ENCODE measurements at regions not wholly inside any gene's neighbourhood (a gene's known extent, or its start where the extent isn't known, plus 50 kb on each side); places are given as distances from the start of the nearest gene placed in this dataset.

DNA sequence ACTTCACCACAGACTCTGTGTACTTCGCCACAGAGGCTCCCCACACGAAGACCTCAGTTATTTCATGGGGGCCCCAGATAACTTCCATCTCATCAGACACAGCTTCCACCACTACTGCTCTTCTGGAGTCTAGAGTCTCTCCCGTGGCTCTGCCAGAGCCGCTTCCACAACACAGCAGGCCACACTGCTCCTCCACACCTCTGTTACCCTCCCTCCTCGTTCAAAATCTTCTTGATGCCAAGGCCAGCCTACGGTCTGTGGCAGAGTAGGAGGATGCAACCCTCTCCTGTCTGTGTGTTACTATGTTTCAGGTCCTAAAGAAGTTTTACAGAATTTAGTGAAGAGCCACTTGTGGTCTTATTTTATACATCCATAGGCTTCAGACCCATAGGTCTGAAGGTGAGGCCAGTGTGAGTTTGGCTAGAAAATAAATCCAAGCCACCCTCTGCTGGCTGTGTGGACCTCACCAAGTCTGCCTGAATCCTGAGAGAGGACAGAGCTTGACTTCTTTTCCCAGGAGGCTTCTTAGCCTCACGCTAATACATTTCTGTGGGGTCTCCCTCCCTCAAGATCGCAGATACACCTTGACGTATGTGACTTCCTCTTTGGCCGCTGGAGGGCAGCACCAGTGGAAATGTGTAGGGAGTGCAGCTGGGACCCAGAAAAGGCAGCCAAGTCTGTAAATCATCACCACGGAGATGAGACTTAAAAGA is 197.7 kb downstream of the FAXC start:
- Histone ChIP-seq H3K27ac (ENCODE audit: low read depth, low read length) (no peak overlapping the region), H3K9me3 (ENCODE audit: control insufficient read depth in 1 of 2, low read length in 2 of 2) (no peaks in the 10 kb centered on the region), H3K27me3 (ENCODE audit: insufficient read depth, low read length) (no peaks in the 10 kb centered on the region), H3K36me3 (ENCODE audit: insufficient read depth, low read length) (no peaks in the 10 kb centered on the region), H3K4me3 (ENCODE audit: low read length in 2 of 2) (no peak overlapping the region), H3K4me1 (ENCODE audit: insufficient read depth, low read length) (no peaks in the 10 kb centered on the region)
- DNase-seq: peak in 1 of 5 donors; percentile 38
- no peak overlapping the region for H3K4me3 Mint-ChIP-seq
- H3K27me3 Mint-ChIP-seq: no peaks in the 10 kb centered on the region
- ChIA-PET POLR2A (ENCODE audit: partially characterized antibody) (no interaction called here), CTCF (ENCODE audit: partially characterized antibody) (no interaction called here)
- no peaks in the 10 kb centered on the region for H3K9me3 Mint-ChIP-seq
- H3K36me3 Mint-ChIP-seq: no peaks in the 10 kb centered on the region
- H3K27ac Mint-ChIP-seq: no peak overlapping the region
- intact Hi-C loops (cut with micrococcal nuclease): no loop called here
- H3K4me1 Mint-ChIP-seq: no peaks in the 10 kb centered on the region

DNA sequence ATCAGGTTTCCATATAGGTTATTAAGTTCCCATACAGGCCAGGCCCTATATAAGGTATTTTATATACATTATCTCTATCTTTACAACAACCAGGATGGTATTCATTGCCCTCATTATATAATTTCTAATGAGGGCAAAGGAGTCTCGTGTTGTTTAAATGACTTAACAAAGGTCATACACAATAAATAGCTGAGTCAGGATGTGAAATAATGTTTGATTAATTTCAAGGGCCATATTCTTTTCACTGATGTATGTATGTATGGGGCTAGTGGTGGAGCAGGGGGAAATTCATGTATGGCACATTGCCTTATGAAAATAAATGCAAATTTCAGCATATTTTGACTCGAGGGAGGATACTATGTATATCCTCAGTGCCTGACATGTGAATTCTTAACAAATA is 200.7 kb downstream of the FAXC start:
- H3K4me3 ChIP-seq (ENCODE audit: low read length in 2 of 2): no peak overlapping the region
- Mint-ChIP-seq H3K27me3 (peaks cover 3 to 7% of the 10 kb centered on the region in 2 donors), H3K4me1 (no peaks in the 10 kb centered on the region), H3K9me3 (peaks cover 0 to 2% (median 0%) of the 10 kb centered on the region in 8 donors), H3K27ac (no peak overlapping the region), H3K36me3 (no peaks in the 10 kb centered on the region), H3K4me3 (no peak overlapping the region)
- no peaks in the 10 kb centered on the region for H3K4me1 ChIP-seq (ENCODE audit: insufficient read depth, low read length)
- ChIA-PET POLR2A (ENCODE audit: partially characterized antibody) (no interaction called here), CTCF (ENCODE audit: partially characterized antibody) (no interaction called here)
- H3K9me3 ChIP-seq (ENCODE audit: control insufficient read depth in 1 of 2, low read length in 2 of 2): no peaks in the 10 kb centered on the region
- H3K27me3 ChIP-seq (ENCODE audit: insufficient read depth, low read length): no peaks in the 10 kb centered on the region
- H3K27ac ChIP-seq (ENCODE audit: low read depth, low read length): no peak overlapping the region
- intact Hi-C loops (cut with micrococcal nuclease): no loop called here
- no peak for DNase-seq
- no peaks in the 10 kb centered on the region for H3K36me3 ChIP-seq (ENCODE audit: insufficient read depth, low read length)

DNA sequence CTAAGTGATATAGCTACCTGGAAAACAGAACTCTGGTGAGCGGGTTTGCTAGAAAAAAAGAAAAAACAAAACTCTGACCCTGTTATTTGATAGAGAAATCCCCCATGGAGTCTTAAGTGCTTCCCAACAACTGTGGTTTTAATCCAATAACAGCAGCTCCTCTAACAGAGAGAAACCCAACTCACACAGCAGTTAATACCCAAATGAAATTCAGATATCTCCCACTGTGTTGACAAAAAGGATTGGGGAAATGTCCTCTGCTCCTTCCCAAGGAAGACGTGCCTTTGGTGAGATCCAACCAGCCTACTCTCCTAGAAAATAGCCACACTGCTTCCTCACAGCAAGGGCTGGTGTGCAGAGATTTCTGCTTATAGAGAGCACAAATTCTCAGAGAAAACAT is 200.4 kb upstream of the FBXL4 start:
- CTCF ChIA-PET (ENCODE audit: partially characterized antibody): interaction anchor here (0.9 kb wide), 1 partner anchor 29 kb away, joined by 3 read pairs; no protein-coding TSS in a partner anchor
- H3K4me1 ChIP-seq (ENCODE audit: insufficient read depth, low read length): no peaks in the 10 kb centered on the region
- Mint-ChIP-seq H3K36me3 (no peaks in the 10 kb centered on the region), H3K4me1 (no peaks in the 10 kb centered on the region), H3K4me3 (no peak overlapping the region), H3K9me3 (peaks cover 0 to 2% (median 0%) of the 10 kb centered on the region in 8 donors), H3K27ac (no peak overlapping the region), H3K27me3 (peaks cover 4 to 7% of the 10 kb centered on the region in 2 donors)
- no peak overlapping the region for H3K4me3 ChIP-seq (ENCODE audit: low read length in 2 of 2)
- POLR2A ChIA-PET (ENCODE audit: partially characterized antibody): no interaction called here
- intact Hi-C loops (cut with micrococcal nuclease): no loop called here
- H3K27me3 ChIP-seq (ENCODE audit: insufficient read depth, low read length): no peaks in the 10 kb centered on the region
- H3K36me3 ChIP-seq (ENCODE audit: insufficient read depth, low read length): no peaks in the 10 kb centered on the region
- H3K9me3 ChIP-seq (ENCODE audit: control insufficient read depth in 1 of 2, low read length in 2 of 2): no peaks in the 10 kb centered on the region
- no peak for DNase-seq
- no peak overlapping the region for H3K27ac ChIP-seq (ENCODE audit: low read depth, low read length)

DNA sequence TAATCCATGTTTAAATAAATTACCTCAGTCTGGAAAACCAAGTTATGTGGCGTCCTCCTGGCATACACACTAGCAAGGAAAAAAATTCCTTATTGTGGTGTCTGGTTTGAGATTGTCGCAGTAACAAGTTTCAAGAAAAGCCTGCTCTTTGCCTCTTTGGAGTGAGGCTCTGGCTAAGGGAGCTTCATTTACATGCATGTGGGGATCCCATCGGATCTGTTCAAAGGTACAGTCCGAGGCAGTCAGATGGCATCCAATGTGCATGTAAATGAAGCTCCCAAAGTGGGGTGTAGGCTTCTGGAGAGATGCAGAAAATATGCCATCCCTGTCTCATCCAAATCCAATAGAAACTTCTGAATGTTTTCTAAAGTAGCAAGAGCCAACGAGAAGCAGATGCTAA is 199.5 kb upstream of the FBXL4 start:
- Mint-ChIP-seq H3K36me3 (no peaks in the 10 kb centered on the region), H3K4me1 (no peaks in the 10 kb centered on the region), H3K9me3 (peaks cover 0 to 2% (median 0%) of the 10 kb centered on the region in 8 donors), H3K4me3 (no peak overlapping the region), H3K27ac (no peak overlapping the region), H3K27me3 (peaks cover 4 to 7% of the 10 kb centered on the region in 2 donors)
- no peak overlapping the region for H3K27ac ChIP-seq (ENCODE audit: low read depth, low read length)
- H3K9me3 ChIP-seq (ENCODE audit: control insufficient read depth in 1 of 2, low read length in 2 of 2): no peaks in the 10 kb centered on the region
- H3K4me1 ChIP-seq (ENCODE audit: insufficient read depth, low read length): no peaks in the 10 kb centered on the region
- intact Hi-C loops (cut with micrococcal nuclease): no loop called here
- DNase-seq: no peak
- H3K36me3 ChIP-seq (ENCODE audit: insufficient read depth, low read length): no peaks in the 10 kb centered on the region
- CTCF ChIA-PET (ENCODE audit: partially characterized antibody): interaction anchor here (0.9 kb wide), 1 partner anchor 28 kb away, joined by 3 read pairs; no protein-coding TSS in a partner anchor
- H3K27me3 ChIP-seq (ENCODE audit: insufficient read depth, low read length): no peaks in the 10 kb centered on the region
- POLR2A ChIA-PET (ENCODE audit: partially characterized antibody): no interaction called here
- no peak overlapping the region for H3K4me3 ChIP-seq (ENCODE audit: low read length in 2 of 2)

DNA sequence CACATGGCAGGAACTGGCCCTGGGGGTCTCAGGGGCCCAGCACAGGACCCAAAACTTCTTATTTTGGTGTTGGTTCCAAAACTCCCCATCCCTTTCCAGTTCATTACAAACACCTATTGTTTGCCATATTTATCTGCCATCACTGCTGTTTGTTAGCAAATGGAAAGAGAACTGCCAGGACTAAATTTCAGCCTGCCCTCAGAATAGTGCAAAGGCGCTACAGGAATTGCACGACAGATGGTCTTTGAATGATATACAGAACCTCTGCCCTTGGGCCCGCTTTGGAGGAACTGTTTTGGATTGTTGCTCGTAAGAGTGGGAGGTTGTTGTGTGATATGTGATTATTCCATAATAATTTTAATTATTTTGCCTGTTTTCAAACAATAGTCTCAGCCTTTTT is 199.0 kb upstream of the FBXL4 start:
- Mint-ChIP-seq H3K9me3 (peaks cover 0 to 2% (median 0%) of the 10 kb centered on the region in 8 donors), H3K4me1 (no peaks in the 10 kb centered on the region), H3K27me3 (peaks cover 4 to 7% of the 10 kb centered on the region in 2 donors), H3K36me3 (no peaks in the 10 kb centered on the region), H3K4me3 (no peak overlapping the region), H3K27ac (no peak overlapping the region)
- intact Hi-C loops (cut with micrococcal nuclease): no loop called here
- no peaks in the 10 kb centered on the region for H3K9me3 ChIP-seq (ENCODE audit: control insufficient read depth in 1 of 2, low read length in 2 of 2)
- no peak overlapping the region for H3K27ac ChIP-seq (ENCODE audit: low read depth, low read length)
- no peak for DNase-seq
- H3K4me3 ChIP-seq (ENCODE audit: low read length in 2 of 2): no peak overlapping the region
- ChIA-PET CTCF (ENCODE audit: partially characterized antibody) (no interaction called here), POLR2A (ENCODE audit: partially characterized antibody) (no interaction called here)
- H3K4me1 ChIP-seq (ENCODE audit: insufficient read depth, low read length): no peaks in the 10 kb centered on the region
- no peaks in the 10 kb centered on the region for H3K36me3 ChIP-seq (ENCODE audit: insufficient read depth, low read length)
- H3K27me3 ChIP-seq (ENCODE audit: insufficient read depth, low read length): no peaks in the 10 kb centered on the region

DNA sequence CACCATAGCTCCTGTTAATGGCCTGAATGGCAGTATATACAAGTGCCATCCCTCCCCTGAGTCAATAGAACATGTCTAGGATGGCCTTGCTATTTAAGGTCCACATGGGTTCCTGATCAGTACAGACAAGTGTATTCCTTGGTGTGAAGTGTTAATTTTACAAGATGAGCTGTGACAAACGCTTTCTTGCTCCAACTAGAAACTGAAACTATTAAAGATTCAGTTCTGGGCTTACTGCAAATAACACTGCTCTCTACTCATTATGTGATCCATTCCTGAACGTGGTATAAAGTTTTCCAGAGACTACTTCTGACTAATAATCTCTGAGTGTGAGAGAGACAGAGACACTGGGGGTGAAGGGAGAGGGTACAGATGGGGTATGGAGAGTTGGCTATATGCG is 198.0 kb upstream of the FBXL4 start:
- POLR2A ChIA-PET (ENCODE audit: partially characterized antibody): no interaction called here

DNA sequence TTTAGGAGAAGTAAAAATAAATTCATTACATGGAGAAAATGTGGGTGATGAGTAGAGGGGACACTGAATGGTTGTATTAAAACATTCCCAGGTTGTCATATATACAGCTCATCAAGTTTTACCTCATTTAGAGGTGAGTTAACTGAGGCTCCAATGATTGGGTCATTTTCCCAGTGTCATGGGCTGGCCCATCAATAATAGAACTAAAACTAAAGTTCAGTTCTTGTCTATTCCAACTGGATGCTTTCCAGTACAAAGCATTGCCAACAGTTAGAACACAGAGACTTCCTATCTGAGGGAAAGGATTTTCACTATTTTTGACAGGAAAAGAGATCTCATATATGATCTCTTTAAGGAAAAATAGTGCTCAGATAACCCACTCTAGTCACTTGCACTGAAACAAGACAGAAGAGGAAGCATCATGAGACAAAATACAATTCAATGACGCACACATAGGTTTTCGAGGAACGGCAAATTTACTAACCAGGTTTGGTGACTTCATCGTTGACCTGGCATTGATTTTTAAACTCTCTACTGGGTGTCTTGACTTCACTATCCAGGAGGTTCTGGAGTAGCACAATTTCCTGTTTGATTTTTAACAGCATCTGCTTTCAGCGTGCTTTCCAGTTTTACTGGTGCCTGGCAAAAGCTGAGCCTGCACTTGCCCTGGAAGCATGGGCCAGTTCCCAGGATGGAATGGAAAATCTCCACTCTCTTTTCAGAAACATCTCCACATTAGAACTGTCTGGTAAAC is 195.5 kb upstream of the FBXL4 start:
- no peaks in the 10 kb centered on the region for H3K36me3 Mint-ChIP-seq
- Histone ChIP-seq H3K27ac (ENCODE audit: low read depth, low read length) (no peak overlapping the region), H3K4me1 (ENCODE audit: insufficient read depth, low read length) (no peaks in the 10 kb centered on the region), H3K27me3 (ENCODE audit: insufficient read depth, low read length) (no peaks in the 10 kb centered on the region), H3K9me3 (ENCODE audit: control insufficient read depth in 1 of 2, low read length in 2 of 2) (no peaks in the 10 kb centered on the region), H3K4me3 (ENCODE audit: low read length in 2 of 2) (no peak overlapping the region), H3K36me3 (ENCODE audit: insufficient read depth, low read length) (no peaks in the 10 kb centered on the region)
- H3K4me1 Mint-ChIP-seq: no peaks in the 10 kb centered on the region
- POLR2A ChIA-PET (ENCODE audit: partially characterized antibody): no interaction called here
- H3K27ac Mint-ChIP-seq: no peak overlapping the region
- intact Hi-C loops (cut with micrococcal nuclease): no loop called here
- H3K9me3 Mint-ChIP-seq: peaks cover 0 to 4% (median 0%) of the 10 kb centered on the region in 8 donors
- H3K4me3 Mint-ChIP-seq: no peak overlapping the region
- DNase-seq: no peak
- H3K27me3 Mint-ChIP-seq: peaks cover 6 to 9% of the 10 kb centered on the region in 2 donors
- CTCF ChIA-PET (ENCODE audit: partially characterized antibody): no interaction called here

More for the DNA sequence above, 198.0 kb upstream of the FBXL4 start:
- no peaks in the 10 kb centered on the region for H3K36me3 ChIP-seq (ENCODE audit: insufficient read depth, low read length)
- Mint-ChIP-seq H3K4me3 (no peak overlapping the region), H3K27me3 (peaks cover 4 to 7% of the 10 kb centered on the region in 2 donors), H3K27ac (no peak overlapping the region), H3K4me1 (no peaks in the 10 kb centered on the region), H3K9me3 (peaks cover 0 to 4% (median 0%) of the 10 kb centered on the region in 8 donors), H3K36me3 (no peaks in the 10 kb centered on the region)
- no peak overlapping the region for H3K4me3 ChIP-seq (ENCODE audit: low read length in 2 of 2)
- H3K9me3 ChIP-seq (ENCODE audit: control insufficient read depth in 1 of 2, low read length in 2 of 2): no peaks in the 10 kb centered on the region
- intact Hi-C loops (cut with micrococcal nuclease): no loop called here
- CTCF ChIA-PET (ENCODE audit: partially characterized antibody): no interaction called here
- no peaks in the 10 kb centered on the region for H3K27me3 ChIP-seq (ENCODE audit: insufficient read depth, low read length)
- no peaks in the 10 kb centered on the region for H3K4me1 ChIP-seq (ENCODE audit: insufficient read depth, low read length)
- no peak for DNase-seq
- no peak overlapping the region for H3K27ac ChIP-seq (ENCODE audit: low read depth, low read length)
